CD4-positive, alpha-beta T cell (primary cell): ENCODE measurements at regions not wholly inside any gene's neighbourhood (a gene's known extent, or its start where the extent isn't known, plus 50 kb on each side); places are given as distances from the start of the nearest gene placed in this dataset.

ENCODE experiments used
- ATAC-seq: fragments of 200-7000 bp; cut with Tn5 transposase; one replicate; pipeline ENCODE4 v1.10.0; 2022; ENCODE audit warnings: mild to moderate bottlenecking; ENCODE audit not compliant: poor library complexity
- CTCF ChIA-PET: fragments of 350-600 bp; sonication (Branson Sonifier 250); formaldehyde crosslinking; loops from one replicate; lab custom pipeline; 2021; ENCODE audit warnings: antibody characterized with exemption, inconsistent platforms; lab: Charles Lee
- POLR2A ChIA-PET: fragments of 350-600 bp; sonication (Branson Sonifier 250); formaldehyde crosslinking; loops from one replicate; lab custom pipeline; 2021; ENCODE audit warnings: antibody characterized with exemption, inconsistent platforms; lab: Charles Lee
- DNase-seq, 14 experiments: peaks; one replicate each; pipeline ENCODE4 v3.0.0-alpha.2; 2013 to 2020; ENCODE audit warnings: mixed read lengths in 2 of 14
- H3K27ac ChIP-seq, 2 donors: one replicate each; pipeline versions ENCODE4 v1.5.1 to v1.7.0; 2013; ENCODE audit warnings: low read length in 2 of 2, low read depth in 1 of 2, mild to moderate bottlenecking in 1 of 2
- H3K27me3 ChIP-seq, 2 experiments: 1 replicate in 1 of 2; 2 replicates in 1 of 2; pipeline versions ENCODE4 v1.6.1 to v1.7.0; 2013; ENCODE audit warnings: low read length in 2 of 2, control low read depth in 1 of 2, mild to moderate bottlenecking in 1 of 2, moderate library complexity in 1 of 2; ENCODE audit not compliant: insufficient read depth in 2 of 2, control insufficient read depth in 1 of 2
- H3K36me3 ChIP-seq: one replicate; pipeline ENCODE4 v1.6.1; 2013; ENCODE audit warnings: low read length, control low read depth; ENCODE audit not compliant: insufficient read depth
- H3K4me1 ChIP-seq: one replicate; pipeline ENCODE4 v1.6.1; 2013; ENCODE audit warnings: low read length, control low read depth; ENCODE audit not compliant: insufficient read depth
- H3K4me3 ChIP-seq: one replicate; pipeline ENCODE4 v1.5.1; 2013; ENCODE audit warnings: mild to moderate bottlenecking, low read length, moderate library complexity
- H3K9me3 ChIP-seq, 2 experiments: 1 replicate in 1 of 2; 2 replicates in 1 of 2; pipeline versions ENCODE4 v1.6.1 to v1.7.0; 2013; ENCODE audit warnings: low read length in 2 of 2, mild to moderate bottlenecking in 2 of 2, control low read depth in 1 of 2, moderate library complexity in 1 of 2; ENCODE audit not compliant: control insufficient read depth in 1 of 2, insufficient read depth in 1 of 2
- H3K27ac Mint-ChIP-seq: one replicate; pipeline ENCODE4 v1.8.0; 2020; ENCODE audit warnings: mixed read lengths
- H3K27me3 Mint-ChIP-seq: one replicate; pipeline ENCODE4 v1.8.0; 2021; ENCODE audit warnings: mixed read lengths
- H3K36me3 Mint-ChIP-seq: one replicate; pipeline ENCODE4 v1.8.0; 2021; ENCODE audit warnings: low read depth, mixed read lengths
- H3K4me1 Mint-ChIP-seq: one replicate; pipeline ENCODE4 v1.8.0; 2021; ENCODE audit warnings: low read depth, mixed read lengths
- H3K4me3 Mint-ChIP-seq: one replicate; pipeline ENCODE4 v1.8.0; 2020; ENCODE audit warnings: mild to moderate bottlenecking, mixed read lengths
- H3K9me3 Mint-ChIP-seq: one replicate; pipeline ENCODE4 v1.8.0; 2020; ENCODE audit warnings: mixed read lengths
- CTCF ChIP-seq: fragments of 200-600 bp; IDR thresholded peaks from one replicate; pipeline ENCODE4 v1.8.0; 2022; ENCODE audit warnings: antibody characterized with exemption, mild to moderate bottlenecking
- intact Hi-C, 2 experiments: fragments of 100-400 bp; cut with DNase I in 1 of 2; cut with micrococcal nuclease in 1 of 2; formaldehyde crosslinking; loops; one replicate each; pipeline versions ENCODE4 v1.15.1 to v1.9.0; 2023 to 2025; cut with DNase I, micrococcal nuclease

- intact Hi-C loops, result no loop called here
These were observed 226.8 kb downstream of the TMEM167A start for GRCh38 chr5:82850393-82850792.

GRCh38 chr5:82849885-82850284 is 227.3 kb downstream of the TMEM167A start:
- Histone ChIP-seq H3K27ac (no peak overlapping the region), H3K36me3 (no peaks in the 10 kb centered on the region), H3K4me1 (no peaks in the 10 kb centered on the region), H3K9me3 (no peaks in the 10 kb centered on the region), H3K27me3 (no peaks in the 10 kb centered on the region), H3K4me3 (no peak overlapping the region)
- Mint-ChIP-seq H3K27me3 (peaks cover 5% of the 10 kb centered on the region), H3K4me3 (no peak overlapping the region), H3K4me1 (no peaks in the 10 kb centered on the region), H3K27ac (no peak overlapping the region), H3K9me3 (no peaks in the 10 kb centered on the region), H3K36me3 (no peaks in the 10 kb centered on the region)
- CTCF ChIA-PET, result no interaction called here
- POLR2A ChIA-PET, result no interaction called here
- intact Hi-C loops, result no loop called here
- no peak for ATAC-seq
- DNase-seq, result no peak
- no peak for TF ChIP-seq CTCF

More at GRCh38 chr5:82850393-82850792, 226.8 kb downstream of the TMEM167A start:
- no peak for TF ChIP-seq CTCF
- no peak overlapping the region for H3K4me3 ChIP-seq
- Mint-ChIP-seq H3K4me3 (no peak overlapping the region), H3K36me3 (no peaks in the 10 kb centered on the region), H3K27ac (no peak overlapping the region), H3K4me1 (no peaks in the 10 kb centered on the region), H3K9me3 (no peaks in the 10 kb centered on the region), H3K27me3 (peaks cover 5% of the 10 kb centered on the region)
- H3K4me1 ChIP-seq, result no peaks in the 10 kb centered on the region
- POLR2A ChIA-PET, result no interaction called here
- H3K27ac ChIP-seq, result no peak overlapping the region
- ATAC-seq (no peak), DNase-seq (no peak)
- H3K27me3 ChIP-seq, result no peaks in the 10 kb centered on the region
- H3K9me3 ChIP-seq, result no peaks in the 10 kb centered on the region
- no peaks in the 10 kb centered on the region for H3K36me3 ChIP-seq
- CTCF ChIA-PET, result no interaction called here

- Histone ChIP-seq H3K27ac (no peak overlapping the region), H3K9me3 (no peaks in the 10 kb centered on the region), H3K4me1 (no peaks in the 10 kb centered on the region), H3K36me3 (no peaks in the 10 kb centered on the region), H3K27me3 (no peaks in the 10 kb centered on the region), H3K4me3 (no peak overlapping the region)
- DNase-seq (no peak), ATAC-seq (no peak)
- intact Hi-C loops, result no loop called here
- H3K4me3 Mint-ChIP-seq, result no peak overlapping the region
- H3K4me1 Mint-ChIP-seq, result no peaks in the 10 kb centered on the region
- no peak for TF ChIP-seq CTCF
- ChIA-PET POLR2A (no interaction called here), CTCF (no interaction called here)
- H3K36me3 Mint-ChIP-seq, result no peaks in the 10 kb centered on the region
- no peak overlapping the region for H3K27ac Mint-ChIP-seq
- H3K27me3 Mint-ChIP-seq, result peaks cover 5% of the 10 kb centered on the region
- no peaks in the 10 kb centered on the region for H3K9me3 Mint-ChIP-seq
These were observed 229.6 kb downstream of the TMEM167A start for GRCh38 chr5:82847562-82847961.
